Hepatocyte (in vitro differentiated cells): ENCODE measurements at regions not wholly inside any gene's neighbourhood (a gene's known extent, or its start where the extent isn't known, plus 50 kb on each side); places are given as distances from the start of the nearest gene placed in this dataset.

Experiments
- CTCF ChIP-seq: fragments of 200-600 bp; sonication (generic); IDR thresholded peaks from 2 replicates; pipeline ENCODE4 v1.5.1; 2016; ENCODE audit warnings: antibody characterized with exemption, mild to moderate bottlenecking; ENCODE audit not compliant: poor library complexity
- EZH2 ChIP-seq: fragments of 200-600 bp; sonication (generic); IDR thresholded peaks from 2 replicates; pipeline ENCODE4 v1.6.1; 2016; ENCODE audit warnings: antibody characterized with exemption, mild to moderate bottlenecking, borderline replicate concordance

DNA sequence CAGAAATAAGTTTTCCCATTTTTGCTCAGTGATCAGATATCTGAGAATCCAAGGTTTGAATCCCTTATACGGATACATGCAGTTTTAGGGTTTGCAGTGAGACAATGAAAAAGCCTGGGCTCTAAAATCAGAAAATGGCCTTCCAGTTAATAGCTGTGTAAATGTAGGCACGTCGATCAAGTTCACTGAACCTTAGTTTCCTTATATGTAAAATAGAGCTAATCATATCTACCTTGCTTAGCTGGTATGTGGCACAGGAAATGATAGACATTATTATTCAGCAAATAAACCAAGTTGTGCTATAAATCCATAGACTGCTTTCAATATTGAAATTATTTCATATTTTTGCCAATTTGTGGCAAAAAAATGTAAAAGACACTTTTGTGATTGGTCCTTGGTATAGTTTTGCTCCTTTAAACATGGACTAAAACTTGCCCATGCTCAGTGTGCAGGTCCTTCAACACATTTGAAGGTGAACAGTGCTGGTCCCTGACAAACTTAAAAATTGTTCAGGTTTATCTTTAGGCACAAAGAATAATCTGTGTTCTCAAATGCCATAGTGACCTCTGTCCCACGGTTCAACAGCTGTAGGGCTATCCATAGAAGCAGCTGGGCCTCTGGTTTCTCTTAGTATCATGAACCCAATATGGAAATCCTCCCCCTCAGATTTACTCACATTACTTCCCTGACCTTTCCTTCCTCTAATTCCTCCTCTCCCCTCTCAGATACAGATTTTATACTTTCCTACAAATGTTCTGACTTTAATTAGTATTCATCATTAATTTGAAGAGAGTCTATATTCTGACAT lies 51.0 kb downstream of the CCDC54 start:
- TF ChIP-seq CTCF (no peak), EZH2 (no peak)
